ENCODE measurements at regions not wholly inside any gene's neighbourhood (a gene's known extent, or its start where the extent isn't known, plus 50 kb on each side); places are given as distances from the start of the nearest gene placed in this dataset.

GRCh38 chr7:13241416-13241815 lies 554.0 kb downstream of the ARL4A start:
- 63 to 68% methylated on average over 1 of the region's 1 CpG for WGBS, 2 experiments (ENCODE audit: low coverage in 1 of 2, low lambda C conversion rate in 2 of 2, missing lambda C conversion rate in 2 of 2)
- Histone ChIP-seq H3K4me1 (ENCODE audit: insufficient read depth) (no peaks in the 10 kb centered on the region), H3K27ac (no peak overlapping the region), H3K4me3 (no peak overlapping the region), H3F3A (ENCODE audit: insufficient read depth) (no peaks in the 10 kb centered on the region), H3K9ac (no peak overlapping the region), H3K27me3 (replicated peaks; ENCODE audit: insufficient read depth) (no peaks in the 10 kb centered on the region), H3K9me3 (ENCODE audit: low read depth) (no peaks in the 10 kb centered on the region), H3K79me2 (ENCODE audit: insufficient read depth) (no peaks in the 10 kb centered on the region), H3K9me2 (ENCODE audit: insufficient read depth) (no peaks in the 10 kb centered on the region), H4K20me1 (ENCODE audit: insufficient read depth) (no peaks in the 10 kb centered on the region), H3K4me2 (ENCODE audit: unreplicated experiment) (no peak overlapping the region), H2AFZ (no peak overlapping the region), H3K36me3 (ENCODE audit: low read depth) (no peaks in the 10 kb centered on the region)
- in situ Hi-C loops (cut with MboI) = no loop called here
- DNase-seq = no peak
- TF ChIP-seq EZH2phosphoT487 (IDR thresholded peaks at IDR 0.05; ENCODE audit: insufficient read depth, low read depth) (no peak), EZH2 (IDR thresholded peaks at IDR 0.05; ENCODE audit: insufficient read depth, poor library complexity, severe bottlenecking) (no peak)

GRCh38 chr7:13257661-13258060 lies 570.2 kb downstream of the ARL4A start:
- no peaks in the 10 kb centered on the region for H3F3A ChIP-seq (ENCODE audit: insufficient read depth)
- H3K9me3 ChIP-seq (ENCODE audit: low read depth) = no peaks in the 10 kb centered on the region
- H4K20me1 ChIP-seq (ENCODE audit: insufficient read depth) = no peaks in the 10 kb centered on the region
- no peak overlapping the region for H3K4me2 ChIP-seq (ENCODE audit: unreplicated experiment)
- H3K9ac ChIP-seq = no peak overlapping the region
- DNase-seq = peak; percentile 29
- no peak overlapping the region for H2AFZ ChIP-seq
- H3K36me3 ChIP-seq (ENCODE audit: low read depth) = no peaks in the 10 kb centered on the region
- H3K9me2 ChIP-seq (ENCODE audit: insufficient read depth) = no peaks in the 10 kb centered on the region
- H3K27ac ChIP-seq = no peak overlapping the region
- H3K4me3 ChIP-seq = no peak overlapping the region
- 43 to 50% methylated on average over 6 of the region's 6 CpGs for WGBS, 2 experiments (ENCODE audit: low coverage in 1 of 2, low lambda C conversion rate in 2 of 2, missing lambda C conversion rate in 2 of 2)
- H3K27me3 ChIP-seq (replicated peaks; ENCODE audit: insufficient read depth) = no peaks in the 10 kb centered on the region
- in situ Hi-C loops (cut with MboI) = loop anchor here (25.0 kb wide), 1 partner anchor 720 kb away; no protein-coding TSS in a partner anchor
- no peaks in the 10 kb centered on the region for H3K4me1 ChIP-seq (ENCODE audit: insufficient read depth)
- no peaks in the 10 kb centered on the region for H3K79me2 ChIP-seq (ENCODE audit: insufficient read depth)
- no peak for TF ChIP-seq EZH2phosphoT487 (IDR thresholded peaks at IDR 0.05; ENCODE audit: insufficient read depth, low read depth)
- TF ChIP-seq EZH2 (IDR thresholded peaks at IDR 0.05; ENCODE audit: insufficient read depth, poor library complexity, severe bottlenecking) = no peak

- Histone ChIP-seq H2AFZ (no peak overlapping the region), H4K20me1 (ENCODE audit: insufficient read depth) (no peaks in the 10 kb centered on the region), H3K9me2 (ENCODE audit: insufficient read depth) (no peaks in the 10 kb centered on the region), H3K27ac (no peak overlapping the region), H3K9ac (no peak overlapping the region), H3K4me2 (ENCODE audit: unreplicated experiment) (no peak overlapping the region), H3K27me3 (replicated peaks; ENCODE audit: insufficient read depth) (no peaks in the 10 kb centered on the region), H3K4me1 (ENCODE audit: insufficient read depth) (no peaks in the 10 kb centered on the region), H3K4me3 (no peak overlapping the region), H3F3A (ENCODE audit: insufficient read depth) (no peaks in the 10 kb centered on the region), H3K9me3 (ENCODE audit: low read depth) (no peaks in the 10 kb centered on the region), H3K79me2 (ENCODE audit: insufficient read depth) (no peaks in the 10 kb centered on the region), H3K36me3 (ENCODE audit: low read depth) (no peaks in the 10 kb centered on the region)
- in situ Hi-C loops (cut with MboI) = loop anchor here (25.0 kb wide), 1 partner anchor 721 kb away; no protein-coding TSS in a partner anchor
- DNase-seq = no peak
- 63 to 70% methylated on average over 2 of the region's 2 CpGs for WGBS, 2 experiments (ENCODE audit: low coverage in 1 of 2, low lambda C conversion rate in 2 of 2, missing lambda C conversion rate in 2 of 2)
- TF ChIP-seq EZH2phosphoT487 (IDR thresholded peaks at IDR 0.05; ENCODE audit: insufficient read depth, low read depth) (no peak), EZH2 (IDR thresholded peaks at IDR 0.05; ENCODE audit: insufficient read depth, poor library complexity, severe bottlenecking) (no peak)
Observed at GRCh38 chr7:13258386-13258785, 571.0 kb downstream of the ARL4A start.

GRCh38 chr7:13259930-13260329 lies 572.5 kb downstream of the ARL4A start:
- Histone ChIP-seq H3K4me2 (ENCODE audit: unreplicated experiment) (no peak overlapping the region), H3K4me1 (ENCODE audit: insufficient read depth) (no peaks in the 10 kb centered on the region), H3K79me2 (ENCODE audit: insufficient read depth) (no peaks in the 10 kb centered on the region), H3F3A (ENCODE audit: insufficient read depth) (no peaks in the 10 kb centered on the region), H2AFZ (no peak overlapping the region), H3K9me3 (ENCODE audit: low read depth) (no peaks in the 10 kb centered on the region), H3K9me2 (ENCODE audit: insufficient read depth) (no peaks in the 10 kb centered on the region), H3K36me3 (ENCODE audit: low read depth) (no peaks in the 10 kb centered on the region), H3K4me3 (no peak overlapping the region), H3K27me3 (replicated peaks; ENCODE audit: insufficient read depth) (peaks cover 6% of the 10 kb centered on the region; the same call in 1 of the 2 replicates), H3K9ac (no peak overlapping the region), H3K27ac (no peak overlapping the region), H4K20me1 (ENCODE audit: insufficient read depth) (no peaks in the 10 kb centered on the region)
- in situ Hi-C loops (cut with MboI) = loop anchor here (5.0 to 25.0 kb wide), 3 partner anchors 578 to 723 kb away; no protein-coding TSS in a partner anchor
- no peak for DNase-seq
- no peak for TF ChIP-seq EZH2 (IDR thresholded peaks at IDR 0.05; ENCODE audit: insufficient read depth, poor library complexity, severe bottlenecking)
- TF ChIP-seq EZH2phosphoT487 (IDR thresholded peaks at IDR 0.05; ENCODE audit: insufficient read depth, low read depth) = no peak

All from GM23248 (cell line).